ENCODE measurements at regions not wholly inside any gene's neighbourhood (a gene's known extent, or its start where the extent isn't known, plus 50 kb on each side); places are given as distances from the start of the nearest gene placed in this dataset.

- DNase-seq (no peak), ATAC-seq (no peak)
- Histone ChIP-seq H3K4me1 (no peaks in the 10 kb centered on the region), H3K9me3 (no peaks in the 10 kb centered on the region), H3K27me3 (peaks cover 0 to 4% (median 0%) of the 10 kb centered on the region in 9 donors), H3K27ac (no peak overlapping the region), H3K4me3 (no peak overlapping the region), H3K36me3 (no peaks in the 10 kb centered on the region)
- TF ChIP-seq CTCF (IDR thresholded peaks at IDR 0.05) = no peak
- no peak for TF ChIP-seq POLR2A (IDR thresholded peaks at IDR 0.05)
- intact Hi-C loops (cut with DNase I) = no loop called here
- WGBS, 4 donors = 83 to 92% (median 89%) methylated on average over 4 of the region's 4 CpGs
Measured at GRCh38 chr20:48420176-48420575, 407.6 kb downstream of the PREX1 start.

- H3K4me3 ChIP-seq = no peak overlapping the region
- ATAC-seq (no peak), DNase-seq (no peak)
- H3K9me3 ChIP-seq = no peaks in the 10 kb centered on the region
- no peaks in the 10 kb centered on the region for H3K4me1 ChIP-seq
- no peak for TF ChIP-seq CTCF (IDR thresholded peaks at IDR 0.05)
- no peak for TF ChIP-seq POLR2A (IDR thresholded peaks at IDR 0.05)
- H3K36me3 ChIP-seq = no peaks in the 10 kb centered on the region
- H3K27ac ChIP-seq = no peak overlapping the region
- intact Hi-C loops (cut with DNase I) = no loop called here
- WGBS, 4 donors = 88 to 95% (median 90%) methylated on average over 4 of the region's 4 CpGs
- H3K27me3 ChIP-seq = peaks cover 0 to 4% (median 0%) of the 10 kb centered on the region in 9 donors
Measured at GRCh38 chr20:48419173-48419572, 408.6 kb downstream of the PREX1 start.

- DNase-seq = no peak
- H3K9me3 ChIP-seq = no peaks in the 10 kb centered on the region
- H3K27me3 ChIP-seq = peaks cover 0 to 4% (median 0%) of the 10 kb centered on the region in 9 donors
- 72 to 93% (median 73%) methylated on average over 5 of the region's 5 CpGs for WGBS, 4 donors
- no peak overlapping the region for H3K27ac ChIP-seq
- ATAC-seq = no peak
- intact Hi-C loops (cut with DNase I) = no loop called here
- H3K4me3 ChIP-seq = no peak overlapping the region
- H3K36me3 ChIP-seq = no peaks in the 10 kb centered on the region
- TF ChIP-seq POLR2A (IDR thresholded peaks at IDR 0.05) (no peak), CTCF (IDR thresholded peaks at IDR 0.05) (no peak)
- no peaks in the 10 kb centered on the region for H3K4me1 ChIP-seq
Measured at GRCh38 chr20:48416002-48416401, 411.8 kb downstream of the PREX1 start.

GRCh38 chr20:48414786-48415185, 413.0 kb downstream of the PREX1 start:
- H3K27me3 ChIP-seq = peaks cover 0 to 4% (median 0%) of the 10 kb centered on the region in 9 donors
- H3K27ac ChIP-seq = no peak overlapping the region
- H3K36me3 ChIP-seq = no peaks in the 10 kb centered on the region
- intact Hi-C loops (cut with DNase I) = no loop called here
- no peak for DNase-seq
- TF ChIP-seq POLR2A (IDR thresholded peaks at IDR 0.05) = no peak
- no peak for TF ChIP-seq CTCF (IDR thresholded peaks at IDR 0.05)
- no peak overlapping the region for H3K4me3 ChIP-seq
- no peaks in the 10 kb centered on the region for H3K9me3 ChIP-seq
- ATAC-seq = no peak
- WGBS, 4 donors = 49 to 67% (median 55%) methylated on average over 1 of the region's 1 CpG
- H3K4me1 ChIP-seq = no peaks in the 10 kb centered on the region
